ENCODE measurements at regions not wholly inside any gene's neighbourhood (a gene's known extent, or its start where the extent isn't known, plus 50 kb on each side); places are given as distances from the start of the nearest gene placed in this dataset.
"Not testable (repeated sequence)": the region's sequence is repeated elsewhere in the genome, so short reads cannot be mapped to it uniquely, and the experiment has no call there.

GRCh38 chr19:31483226-31483857 is 134.1 kb upstream of the TSHZ3 start:
- H3K9me3 ChIP-seq: no peaks in the 10 kb centered on the region
- H3K4me1 ChIP-seq (ENCODE audit: control insufficient read depth in 1 of 2, insufficient read depth in 1 of 2, low read depth in 1 of 2, low read length in 1 of 2): no peaks in the 10 kb centered on the region
- no peak for TF ChIP-seq CTCF (IDR thresholded peaks at IDR 0.05)
- no peak overlapping the region for H3K27ac ChIP-seq
- H3K27me3 ChIP-seq: no peaks in the 10 kb centered on the region
- no peak overlapping the region for H3K4me3 ChIP-seq (ENCODE audit: low read depth in 1 of 2, low read length in 1 of 2)
- no peaks in the 10 kb centered on the region for H3K36me3 ChIP-seq

- not testable (repeated sequence) for H3K4me3 ChIP-seq (ENCODE audit: low read depth in 1 of 2, low read length in 1 of 2); H3K27me3 ChIP-seq; H3K4me1 ChIP-seq (ENCODE audit: control insufficient read depth in 1 of 2, insufficient read depth in 1 of 2, low read depth in 1 of 2, low read length in 1 of 2); H3K36me3 ChIP-seq; H3K27ac ChIP-seq; H3K9me3 ChIP-seq
Observed at GRCh38 chr19:31484858-31485410, 135.7 kb upstream of the TSHZ3 start.

- no peaks in the 10 kb centered on the region for H3K27me3 ChIP-seq
- no peak for TF ChIP-seq CTCF (IDR thresholded peaks at IDR 0.05)
- no peak overlapping the region for H3K27ac ChIP-seq
- no peak overlapping the region for H3K4me3 ChIP-seq (ENCODE audit: low read depth in 1 of 2, low read length in 1 of 2)
- no peaks in the 10 kb centered on the region for H3K36me3 ChIP-seq
- no peaks in the 10 kb centered on the region for H3K4me1 ChIP-seq (ENCODE audit: control insufficient read depth in 1 of 2, insufficient read depth in 1 of 2, low read depth in 1 of 2, low read length in 1 of 2)
- H3K9me3 ChIP-seq: no peaks in the 10 kb centered on the region
Observed at GRCh38 chr19:31485472-31485871, 136.2 kb upstream of the TSHZ3 start.

GRCh38 chr19:31491242-31491641 is 142.0 kb upstream of the TSHZ3 start:
- Histone ChIP-seq H3K4me3 (ENCODE audit: low read depth in 1 of 2, low read length in 1 of 2) (no peak overlapping the region), H3K9me3 (no peaks in the 10 kb centered on the region), H3K27ac (no peak overlapping the region), H3K4me1 (ENCODE audit: control insufficient read depth in 1 of 2, insufficient read depth in 1 of 2, low read depth in 1 of 2, low read length in 1 of 2) (no peaks in the 10 kb centered on the region), H3K27me3 (no peaks in the 10 kb centered on the region), H3K36me3 (no peaks in the 10 kb centered on the region)
- no peak for TF ChIP-seq CTCF (IDR thresholded peaks at IDR 0.05)

GRCh38 chr19:31492050-31492449 is 142.8 kb upstream of the TSHZ3 start:
- Histone ChIP-seq H3K4me3 (ENCODE audit: low read depth in 1 of 2, low read length in 1 of 2) (no peak overlapping the region), H3K27ac (no peak overlapping the region), H3K36me3 (no peaks in the 10 kb centered on the region), H3K4me1 (ENCODE audit: control insufficient read depth in 1 of 2, insufficient read depth in 1 of 2, low read depth in 1 of 2, low read length in 1 of 2) (no peaks in the 10 kb centered on the region), H3K27me3 (no peaks in the 10 kb centered on the region), H3K9me3 (no peaks in the 10 kb centered on the region)
- TF ChIP-seq CTCF (IDR thresholded peaks at IDR 0.05): no peak

GRCh38 chr19:31496076-31496475 is 146.8 kb upstream of the TSHZ3 start:
- Histone ChIP-seq H3K4me1 (ENCODE audit: control insufficient read depth in 1 of 2, insufficient read depth in 1 of 2, low read depth in 1 of 2, low read length in 1 of 2) (no peaks in the 10 kb centered on the region), H3K36me3 (no peaks in the 10 kb centered on the region), H3K9me3 (no peaks in the 10 kb centered on the region), H3K27me3 (no peaks in the 10 kb centered on the region), H3K27ac (no peak overlapping the region), H3K4me3 (ENCODE audit: low read depth in 1 of 2, low read length in 1 of 2) (no peak overlapping the region)
- TF ChIP-seq CTCF (IDR thresholded peaks at IDR 0.05): no peak
